C4-2B (cell line): ENCODE measurements at regions not wholly inside any gene's neighbourhood (a gene's known extent, or its start where the extent isn't known, plus 50 kb on each side); places are given as distances from the start of the nearest gene placed in this dataset.

Experiments
- ZFX ChIP-seq: fragments of 450-650 bp; IDR thresholded peaks from 2 replicates; pipeline ENCODE4 v1.6.1; 2017
- TF ChIP-seq, protein P1 (sequence below): fragments of 450-650 bp; conservative IDR thresholded peaks from 2 replicates; pipeline ENCODE4 v1.5.1; 2017; ENCODE audit warnings: mild to moderate bottlenecking

DNA sequence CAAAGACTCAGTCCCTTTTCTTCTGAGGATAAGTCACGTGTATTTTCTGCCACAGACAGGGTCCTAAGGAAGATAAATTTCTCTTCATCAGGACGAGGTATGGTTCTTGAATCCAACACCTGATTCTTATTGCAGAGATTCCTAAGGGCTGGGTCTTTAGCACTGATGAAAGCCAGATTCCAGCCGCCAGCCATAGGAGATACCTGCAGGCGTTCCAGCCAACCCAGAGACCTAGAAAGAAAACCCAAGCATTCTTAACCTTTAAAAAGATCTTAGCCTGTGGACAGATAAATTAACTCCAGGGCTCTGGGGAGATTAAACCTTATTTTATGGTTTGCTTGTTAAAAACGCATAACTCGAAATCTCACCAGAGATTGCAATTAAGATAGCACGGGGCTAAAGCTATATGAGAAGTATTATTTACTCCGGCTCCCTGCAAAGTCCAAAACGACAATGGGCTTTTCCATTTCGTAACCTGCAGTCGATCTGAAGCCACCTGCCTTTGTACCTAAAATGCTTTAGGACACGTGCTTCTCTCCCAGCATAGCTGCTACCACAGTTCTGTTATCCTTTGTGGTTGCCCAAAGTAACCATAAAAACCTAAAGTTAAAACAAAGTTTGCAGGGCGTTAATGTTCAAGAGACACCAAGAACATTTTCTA is 104.5 kb downstream of the NXPE2 start:
- TF ChIP-seq, protein P1, sequence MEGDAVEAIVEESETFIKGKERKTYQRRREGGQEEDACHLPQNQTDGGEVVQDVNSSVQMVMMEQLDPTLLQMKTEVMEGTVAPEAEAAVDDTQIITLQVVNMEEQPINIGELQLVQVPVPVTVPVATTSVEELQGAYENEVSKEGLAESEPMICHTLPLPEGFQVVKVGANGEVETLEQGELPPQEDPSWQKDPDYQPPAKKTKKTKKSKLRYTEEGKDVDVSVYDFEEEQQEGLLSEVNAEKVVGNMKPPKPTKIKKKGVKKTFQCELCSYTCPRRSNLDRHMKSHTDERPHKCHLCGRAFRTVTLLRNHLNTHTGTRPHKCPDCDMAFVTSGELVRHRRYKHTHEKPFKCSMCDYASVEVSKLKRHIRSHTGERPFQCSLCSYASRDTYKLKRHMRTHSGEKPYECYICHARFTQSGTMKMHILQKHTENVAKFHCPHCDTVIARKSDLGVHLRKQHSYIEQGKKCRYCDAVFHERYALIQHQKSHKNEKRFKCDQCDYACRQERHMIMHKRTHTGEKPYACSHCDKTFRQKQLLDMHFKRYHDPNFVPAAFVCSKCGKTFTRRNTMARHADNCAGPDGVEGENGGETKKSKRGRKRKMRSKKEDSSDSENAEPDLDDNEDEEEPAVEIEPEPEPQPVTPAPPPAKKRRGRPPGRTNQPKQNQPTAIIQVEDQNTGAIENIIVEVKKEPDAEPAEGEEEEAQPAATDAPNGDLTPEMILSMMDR = no peak
- no peak for TF ChIP-seq ZFX
